ENCODE measurements at regions not wholly inside any gene's neighbourhood (a gene's known extent, or its start where the extent isn't known, plus 50 kb on each side); places are given as distances from the start of the nearest gene placed in this dataset.

- Histone ChIP-seq H3K79me2 (ENCODE audit: insufficient read depth, low read length) (no peaks in the 10 kb centered on the region), H3K4me3 (ENCODE audit: insufficient read depth, low read length) (no peak overlapping the region), H3K27ac (ENCODE audit: low read depth, low read length) (no peak overlapping the region), H3K36me3 (ENCODE audit: insufficient read depth, low read length) (no peaks in the 10 kb centered on the region), H3K27me3 (ENCODE audit: insufficient read depth, low read length) (peaks cover 3% of the 10 kb centered on the region), H3K4me1 (ENCODE audit: insufficient read depth, low read length) (no peaks in the 10 kb centered on the region), H3K4me2 (ENCODE audit: insufficient read depth, low read length) (no peak overlapping the region), H2AFZ (ENCODE audit: low read length) (no peak overlapping the region), H4K20me1 (ENCODE audit: insufficient read depth, low read length) (no peaks in the 10 kb centered on the region), H3K9me3 (ENCODE audit: low read depth, low read length) (no peaks in the 10 kb centered on the region)
- no peak for TF ChIP-seq CTCF (IDR thresholded peaks at IDR 0.05; ENCODE audit: extremely low read depth, low read depth, low read length)
- no peak for DNase-seq (ENCODE audit: insufficient read length, low spot score, missing footprints)
Observed at GRCh38 chr2:118791483-118791882, 56.0 kb downstream of the EN1 start.

- H3K36me3 ChIP-seq (ENCODE audit: insufficient read depth, low read length) = no peaks in the 10 kb centered on the region
- no peaks in the 10 kb centered on the region for H3K4me1 ChIP-seq (ENCODE audit: insufficient read depth, low read length)
- H4K20me1 ChIP-seq (ENCODE audit: insufficient read depth, low read length) = no peaks in the 10 kb centered on the region
- TF ChIP-seq CTCF (IDR thresholded peaks at IDR 0.05; ENCODE audit: extremely low read depth, low read depth, low read length) = no peak
- no peak overlapping the region for H3K4me2 ChIP-seq (ENCODE audit: insufficient read depth, low read length)
- H3K4me3 ChIP-seq (ENCODE audit: insufficient read depth, low read length) = no peak overlapping the region
- H2AFZ ChIP-seq (ENCODE audit: low read length) = no peak overlapping the region
- no peaks in the 10 kb centered on the region for H3K9me3 ChIP-seq (ENCODE audit: low read depth, low read length)
- no peaks in the 10 kb centered on the region for H3K27me3 ChIP-seq (ENCODE audit: insufficient read depth, low read length)
- H3K27ac ChIP-seq (ENCODE audit: low read depth, low read length) = no peak overlapping the region
- peak; percentile 38 for DNase-seq (ENCODE audit: insufficient read length, low spot score, missing footprints)
- no peaks in the 10 kb centered on the region for H3K79me2 ChIP-seq (ENCODE audit: insufficient read depth, low read length)
Observed at GRCh38 chr2:118786746-118787145, 60.7 kb downstream of the EN1 start.

GRCh38 chr2:118784860-118785259 lies 62.6 kb downstream of the EN1 start:
- H3K36me3 ChIP-seq (ENCODE audit: insufficient read depth, low read length) = no peaks in the 10 kb centered on the region
- H2AFZ ChIP-seq (ENCODE audit: low read length) = no peak overlapping the region
- H3K27me3 ChIP-seq (ENCODE audit: insufficient read depth, low read length) = no peaks in the 10 kb centered on the region
- H4K20me1 ChIP-seq (ENCODE audit: insufficient read depth, low read length) = no peaks in the 10 kb centered on the region
- H3K27ac ChIP-seq (ENCODE audit: low read depth, low read length) = no peak overlapping the region
- H3K4me1 ChIP-seq (ENCODE audit: insufficient read depth, low read length) = no peaks in the 10 kb centered on the region
- no peak for DNase-seq (ENCODE audit: insufficient read length, low spot score, missing footprints)
- H3K4me2 ChIP-seq (ENCODE audit: insufficient read depth, low read length) = no peak overlapping the region
- no peaks in the 10 kb centered on the region for H3K9me3 ChIP-seq (ENCODE audit: low read depth, low read length)
- no peak for TF ChIP-seq CTCF (IDR thresholded peaks at IDR 0.05; ENCODE audit: extremely low read depth, low read depth, low read length)
- H3K79me2 ChIP-seq (ENCODE audit: insufficient read depth, low read length) = no peaks in the 10 kb centered on the region
- H3K4me3 ChIP-seq (ENCODE audit: insufficient read depth, low read length) = no peak overlapping the region

GRCh38 chr2:118779362-118779761 lies 68.1 kb downstream of the EN1 start:
- H3K9me3 ChIP-seq (ENCODE audit: low read depth, low read length) = no peaks in the 10 kb centered on the region
- TF ChIP-seq CTCF (IDR thresholded peaks at IDR 0.05; ENCODE audit: extremely low read depth, low read depth, low read length) = no peak
- no peaks in the 10 kb centered on the region for H4K20me1 ChIP-seq (ENCODE audit: insufficient read depth, low read length)
- H3K36me3 ChIP-seq (ENCODE audit: insufficient read depth, low read length) = no peaks in the 10 kb centered on the region
- H3K27ac ChIP-seq (ENCODE audit: low read depth, low read length) = no peak overlapping the region
- H3K4me1 ChIP-seq (ENCODE audit: insufficient read depth, low read length) = peaks cover 4% of the 10 kb centered on the region
- no peaks in the 10 kb centered on the region for H3K79me2 ChIP-seq (ENCODE audit: insufficient read depth, low read length)
- H2AFZ ChIP-seq (ENCODE audit: low read length) = no peak overlapping the region
- peaks cover 14% of the 10 kb centered on the region for H3K27me3 ChIP-seq (ENCODE audit: insufficient read depth, low read length)
- no peak for DNase-seq (ENCODE audit: insufficient read length, low spot score, missing footprints)
- H3K4me3 ChIP-seq (ENCODE audit: insufficient read depth, low read length) = no peak overlapping the region
- no peak overlapping the region for H3K4me2 ChIP-seq (ENCODE audit: insufficient read depth, low read length)
